Left ventricle myocardium inferior (tissue), 1 donor: ENCODE measurements at regions not wholly inside any gene's neighbourhood (a gene's known extent, or its start where the extent isn't known, plus 50 kb on each side); places are given as distances from the start of the nearest gene placed in this dataset.

Source experiments
- DNase-seq: peaks from one replicate; pipeline ENCODE4 v3.0.0-alpha.2; 2020
- H3K27ac ChIP-seq: fragments of 200-600 bp; replicated peaks from 2 replicates; pipeline ENCODE4 v1.8.0; 2021
- H3K27me3 ChIP-seq: fragments of 200-600 bp; 2 replicates; pipeline ENCODE4 v1.8.0; 2021; ENCODE audit warnings: low read depth
- H3K36me3 ChIP-seq: fragments of 200-600 bp; 2 replicates; pipeline ENCODE4 v1.8.0; 2021
- H3K4me1 ChIP-seq: fragments of 200-600 bp; 2 replicates; pipeline ENCODE4 v1.8.0; 2021
- H3K4me3 ChIP-seq: fragments of 200-600 bp; 2 replicates; pipeline ENCODE4 v1.8.0; 2021; ENCODE audit warnings: mild to moderate bottlenecking, moderate library complexity
- H3K9me3 ChIP-seq: fragments of 200-600 bp; replicated peaks from 2 replicates; pipeline ENCODE4 v1.8.0; 2021
- intact Hi-C: fragments of 100-400 bp; cut with micrococcal nuclease; formaldehyde crosslinking; loops from one replicate; pipeline ENCODE4 v1.11.0; 2022
- TF ChIP-seq, protein P1 (sequence below): fragments of 200-600 bp; IDR thresholded peaks from 2 replicates; pipeline ENCODE4 v1.8.0; 2021; ENCODE audit warnings: antibody characterized with exemption, mild to moderate bottlenecking, borderline replicate concordance
- donor health status: DM: no; HTN: yes; CAD: no; lungs with severe emphysema.

DNA sequence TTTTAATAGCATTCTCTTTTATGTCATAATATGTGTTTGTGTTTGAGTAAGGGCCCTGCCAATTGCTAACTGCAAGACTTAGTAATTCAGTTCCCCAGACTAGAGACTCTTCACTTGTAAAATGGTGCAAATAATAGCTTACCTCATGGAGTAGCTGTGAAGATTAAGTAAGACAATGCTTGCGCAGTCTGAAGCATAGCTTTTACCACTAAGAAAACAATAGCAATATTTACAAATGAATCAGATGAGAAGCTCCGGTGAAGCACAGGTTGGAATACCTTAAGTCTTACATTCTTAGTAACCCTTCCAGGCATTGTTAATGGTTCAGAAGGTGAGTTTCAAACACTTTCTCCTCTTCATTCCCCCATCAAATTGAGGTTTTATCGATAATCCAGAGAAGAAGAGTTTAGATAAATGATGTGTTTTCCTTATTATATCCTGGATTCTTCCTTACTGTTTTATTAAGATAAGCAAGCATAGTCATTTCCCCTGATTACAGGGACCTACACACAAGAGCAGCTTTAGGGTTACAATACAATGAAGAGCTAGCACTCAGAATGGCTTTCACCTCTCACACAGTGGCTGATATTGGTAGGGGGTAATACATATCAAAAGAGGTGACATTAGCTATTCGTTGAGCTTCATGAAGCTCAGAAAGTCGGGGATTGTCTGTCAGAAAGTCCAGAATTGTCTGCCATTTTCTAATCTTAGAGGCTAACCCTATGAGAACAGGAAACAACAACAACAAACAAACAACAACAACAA, 96.4 kb upstream of the EDIL3 start:
- no peak for DNase-seq
- TF ChIP-seq, protein P1, sequence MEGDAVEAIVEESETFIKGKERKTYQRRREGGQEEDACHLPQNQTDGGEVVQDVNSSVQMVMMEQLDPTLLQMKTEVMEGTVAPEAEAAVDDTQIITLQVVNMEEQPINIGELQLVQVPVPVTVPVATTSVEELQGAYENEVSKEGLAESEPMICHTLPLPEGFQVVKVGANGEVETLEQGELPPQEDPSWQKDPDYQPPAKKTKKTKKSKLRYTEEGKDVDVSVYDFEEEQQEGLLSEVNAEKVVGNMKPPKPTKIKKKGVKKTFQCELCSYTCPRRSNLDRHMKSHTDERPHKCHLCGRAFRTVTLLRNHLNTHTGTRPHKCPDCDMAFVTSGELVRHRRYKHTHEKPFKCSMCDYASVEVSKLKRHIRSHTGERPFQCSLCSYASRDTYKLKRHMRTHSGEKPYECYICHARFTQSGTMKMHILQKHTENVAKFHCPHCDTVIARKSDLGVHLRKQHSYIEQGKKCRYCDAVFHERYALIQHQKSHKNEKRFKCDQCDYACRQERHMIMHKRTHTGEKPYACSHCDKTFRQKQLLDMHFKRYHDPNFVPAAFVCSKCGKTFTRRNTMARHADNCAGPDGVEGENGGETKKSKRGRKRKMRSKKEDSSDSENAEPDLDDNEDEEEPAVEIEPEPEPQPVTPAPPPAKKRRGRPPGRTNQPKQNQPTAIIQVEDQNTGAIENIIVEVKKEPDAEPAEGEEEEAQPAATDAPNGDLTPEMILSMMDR = no peak
- H3K27me3 ChIP-seq = no peaks in the 10 kb centered on the region
- intact Hi-C loops = no loop called here
- H3K27ac ChIP-seq = no peak overlapping the region
- no peaks in the 10 kb centered on the region for H3K4me1 ChIP-seq
- H3K9me3 ChIP-seq = no peaks in the 10 kb centered on the region
- H3K4me3 ChIP-seq = no peak overlapping the region
- no peaks in the 10 kb centered on the region for H3K36me3 ChIP-seq

DNA sequence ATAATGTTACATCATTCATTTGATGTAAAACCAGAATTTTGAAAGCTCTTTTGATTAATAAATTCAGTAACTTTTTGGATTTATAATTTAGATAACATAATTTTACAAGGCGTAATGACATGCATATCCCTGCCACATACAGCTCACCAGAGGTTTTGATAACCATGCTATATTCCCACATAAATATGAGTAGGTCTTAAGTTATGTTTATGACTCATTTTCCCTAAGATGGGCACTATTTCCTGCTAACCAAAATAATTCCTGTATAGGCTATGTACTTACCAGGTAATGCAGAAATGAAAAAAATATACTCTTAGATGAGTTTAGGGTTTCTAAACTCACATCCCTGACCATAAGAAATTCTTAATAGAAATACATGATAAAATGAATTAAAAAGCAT, 93.9 kb upstream of the EDIL3 start:
- TF ChIP-seq, protein P1 = no peak
- Histone ChIP-seq H3K9me3 (no peaks in the 10 kb centered on the region), H3K36me3 (no peaks in the 10 kb centered on the region), H3K27me3 (no peaks in the 10 kb centered on the region), H3K4me3 (no peak overlapping the region), H3K4me1 (no peaks in the 10 kb centered on the region), H3K27ac (no peak overlapping the region)
- no peak for DNase-seq
- intact Hi-C loops = no loop called here

DNA sequence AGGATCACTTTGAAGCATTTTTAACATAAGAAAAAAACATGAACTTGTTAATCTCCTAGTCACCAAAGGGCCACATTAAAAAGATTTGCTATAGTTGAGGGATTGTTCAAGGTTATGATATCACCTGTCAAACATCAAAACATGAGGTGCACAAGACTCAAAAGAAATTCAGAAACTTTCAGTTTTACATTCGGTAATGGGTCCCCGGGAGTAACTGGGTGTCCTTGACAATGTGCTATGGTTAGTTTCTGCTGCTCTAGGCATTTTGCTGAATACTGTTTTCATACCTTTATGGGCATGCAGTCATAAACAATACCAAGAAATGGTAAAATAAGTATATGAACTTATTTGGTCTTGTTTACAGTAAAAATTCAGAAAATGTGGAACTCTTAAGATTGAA, 92.8 kb upstream of the EDIL3 start:
- Histone ChIP-seq H3K9me3 (no peaks in the 10 kb centered on the region), H3K36me3 (no peaks in the 10 kb centered on the region), H3K27ac (no peak overlapping the region), H3K4me1 (no peaks in the 10 kb centered on the region), H3K4me3 (no peak overlapping the region), H3K27me3 (no peaks in the 10 kb centered on the region)
- intact Hi-C loops = no loop called here
- no peak for DNase-seq
- TF ChIP-seq, protein P1 = no peak

GRCh38 chr5:84474126-84474525, 89.4 kb upstream of the EDIL3 start:
- Histone ChIP-seq H3K27me3 (no peaks in the 10 kb centered on the region), H3K36me3 (no peaks in the 10 kb centered on the region), H3K27ac (no peak overlapping the region), H3K4me1 (no peaks in the 10 kb centered on the region), H3K9me3 (no peaks in the 10 kb centered on the region), H3K4me3 (no peak overlapping the region)
- DNase-seq = no peak
- TF ChIP-seq, protein P1 = no peak
- intact Hi-C loops = no loop called here

- TF ChIP-seq, protein P1 = no peak
These were observed 68.7 kb upstream of the EDIL3 start for GRCh38 chr5:84453405-84453804.

More at GRCh38 chr5:84453405-84453804, 68.7 kb upstream of the EDIL3 start:
- H3K27me3 ChIP-seq = no peaks in the 10 kb centered on the region
- intact Hi-C loops = no loop called here
- no peak for DNase-seq
- H3K4me3 ChIP-seq = no peak overlapping the region
- no peaks in the 10 kb centered on the region for H3K4me1 ChIP-seq
- no peak overlapping the region for H3K27ac ChIP-seq
- peaks cover 32% of the 10 kb centered on the region for H3K9me3 ChIP-seq
- no peaks in the 10 kb centered on the region for H3K36me3 ChIP-seq
